ENCODE measurements at regions not wholly inside any gene's neighbourhood (a gene's known extent, or its start where the extent isn't known, plus 50 kb on each side); places are given as distances from the start of the nearest gene placed in this dataset.

DNA sequence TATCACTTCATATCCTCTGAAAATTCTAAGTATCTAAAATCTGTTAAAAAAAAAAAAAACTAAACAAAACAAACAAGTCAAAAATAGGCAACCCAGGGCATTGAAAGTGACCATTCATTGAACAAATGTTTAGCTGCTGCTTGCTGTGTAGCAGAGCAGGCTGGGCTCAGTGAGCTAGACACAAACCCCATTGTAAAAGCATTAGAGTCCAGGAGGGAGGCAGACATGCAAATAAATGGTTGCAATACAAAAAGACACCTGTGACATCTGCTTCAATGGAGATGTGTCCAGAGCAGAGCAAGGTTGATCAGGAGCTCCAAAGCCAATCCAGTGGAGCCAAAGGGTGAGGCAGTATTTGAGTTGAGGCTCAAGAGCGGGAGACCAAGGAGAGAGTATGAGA is 267.3 kb upstream of the GATB start:
- TF ChIP-seq, protein P1, sequence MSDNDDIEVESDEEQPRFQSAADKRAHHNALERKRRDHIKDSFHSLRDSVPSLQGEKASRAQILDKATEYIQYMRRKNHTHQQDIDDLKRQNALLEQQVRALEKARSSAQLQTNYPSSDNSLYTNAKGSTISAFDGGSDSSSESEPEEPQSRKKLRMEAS (IDR thresholded peaks at IDR 0.05), result no peak
- no peak for TF ChIP-seq USF1 (IDR thresholded peaks at IDR 0.05)
